ENCODE measurements at regions not wholly inside any gene's neighbourhood (a gene's known extent, or its start where the extent isn't known, plus 50 kb on each side); places are given as distances from the start of the nearest gene placed in this dataset.
A peak's percentile ranks its signal among the peaks of the same experiment; 100 is the strongest.
"Not testable (repeated sequence)": the region's sequence is repeated elsewhere in the genome, so short reads cannot be mapped to it uniquely, and the experiment has no call there.

DNA sequence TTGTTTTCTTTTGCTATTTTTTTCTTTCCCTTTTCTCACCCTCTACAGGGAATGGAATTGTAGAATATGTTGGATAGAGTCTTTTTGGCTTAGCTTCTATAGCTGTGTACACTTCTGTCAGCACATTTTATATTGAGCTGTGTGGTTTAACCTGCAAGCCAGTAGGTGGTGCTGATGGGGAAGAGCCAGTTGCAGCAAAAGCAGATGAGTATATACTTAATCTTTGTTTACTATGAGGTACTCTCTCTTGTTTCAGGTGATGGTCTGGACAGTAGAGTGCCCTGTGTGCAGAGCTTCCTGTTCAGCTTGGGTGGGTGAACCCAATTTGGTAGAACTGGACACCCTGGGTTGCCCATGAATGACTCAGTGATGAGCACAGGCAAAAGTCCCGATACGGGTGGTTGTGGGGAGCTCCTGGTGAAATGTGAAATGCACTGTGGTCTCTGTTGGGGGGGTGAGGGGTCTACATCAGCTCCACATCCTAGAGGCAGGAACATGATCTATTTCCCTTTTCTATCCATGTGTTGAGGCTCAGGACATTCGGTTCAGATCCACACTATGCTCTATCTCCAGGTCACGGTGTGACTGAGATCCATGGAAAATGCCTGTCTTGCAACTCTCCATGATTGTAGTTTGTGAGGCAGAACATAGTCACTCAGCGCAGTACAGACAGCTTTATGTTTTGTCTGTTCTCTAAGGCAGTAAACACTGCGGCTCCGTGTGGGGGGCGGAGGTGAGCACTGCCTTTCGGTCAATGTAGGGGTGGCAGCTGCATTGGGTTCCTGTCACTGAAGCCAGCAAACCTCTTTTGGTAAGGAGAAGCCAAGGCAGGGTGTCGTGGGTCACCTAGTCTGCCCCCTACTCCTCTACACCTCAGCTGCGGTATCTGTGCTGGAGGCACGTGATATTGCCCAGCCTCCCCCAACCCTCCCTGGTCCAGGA, 353.2 kb downstream of the PRR16 start:
- Mint-ChIP-seq H3K4me1 (ENCODE audit: unreplicated experiment) (no peaks in the 10 kb centered on the region), H3K36me3 (no peaks in the 10 kb centered on the region), H3K27me3 (no peaks in the 10 kb centered on the region), H3K27ac (no peak overlapping the region), H3K9me3 (peaks cover 4% of the 10 kb centered on the region), H3K4me3 (no peak overlapping the region)
- DNase-seq (ENCODE audit: extremely low spot score, unreplicated experiment) = no peak
- TF ChIP-seq, protein P1, sequence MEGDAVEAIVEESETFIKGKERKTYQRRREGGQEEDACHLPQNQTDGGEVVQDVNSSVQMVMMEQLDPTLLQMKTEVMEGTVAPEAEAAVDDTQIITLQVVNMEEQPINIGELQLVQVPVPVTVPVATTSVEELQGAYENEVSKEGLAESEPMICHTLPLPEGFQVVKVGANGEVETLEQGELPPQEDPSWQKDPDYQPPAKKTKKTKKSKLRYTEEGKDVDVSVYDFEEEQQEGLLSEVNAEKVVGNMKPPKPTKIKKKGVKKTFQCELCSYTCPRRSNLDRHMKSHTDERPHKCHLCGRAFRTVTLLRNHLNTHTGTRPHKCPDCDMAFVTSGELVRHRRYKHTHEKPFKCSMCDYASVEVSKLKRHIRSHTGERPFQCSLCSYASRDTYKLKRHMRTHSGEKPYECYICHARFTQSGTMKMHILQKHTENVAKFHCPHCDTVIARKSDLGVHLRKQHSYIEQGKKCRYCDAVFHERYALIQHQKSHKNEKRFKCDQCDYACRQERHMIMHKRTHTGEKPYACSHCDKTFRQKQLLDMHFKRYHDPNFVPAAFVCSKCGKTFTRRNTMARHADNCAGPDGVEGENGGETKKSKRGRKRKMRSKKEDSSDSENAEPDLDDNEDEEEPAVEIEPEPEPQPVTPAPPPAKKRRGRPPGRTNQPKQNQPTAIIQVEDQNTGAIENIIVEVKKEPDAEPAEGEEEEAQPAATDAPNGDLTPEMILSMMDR (conservative IDR thresholded peaks at IDR 0.05) = peak; percentile 63

DNA sequence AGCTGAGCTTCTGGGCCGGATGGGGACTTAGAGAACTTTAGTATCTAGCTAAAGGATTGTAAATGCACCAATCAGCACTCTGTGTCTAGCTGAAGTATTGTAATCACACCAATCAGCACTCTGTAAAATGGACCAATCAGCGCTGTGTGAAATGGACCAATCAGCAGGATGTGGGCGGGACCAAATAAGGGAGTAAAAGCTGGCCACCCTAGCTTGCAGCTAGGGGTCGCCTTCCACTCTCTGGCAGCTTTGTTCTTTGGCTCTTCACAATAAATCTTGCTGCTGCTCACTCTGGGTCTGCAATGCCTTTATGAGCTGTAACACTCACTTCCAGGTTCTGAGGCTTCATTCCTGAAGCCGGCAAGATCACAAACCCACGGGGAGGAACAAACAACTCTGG, 354.0 kb downstream of the PRR16 start:
- TF ChIP-seq, protein P1 (conservative IDR thresholded peaks at IDR 0.05) = no peak
- Mint-ChIP-seq H3K36me3 (no peaks in the 10 kb centered on the region), H3K27ac (no peak overlapping the region), H3K4me1 (ENCODE audit: unreplicated experiment) (no peaks in the 10 kb centered on the region), H3K9me3 (peaks cover 4% of the 10 kb centered on the region), H3K4me3 (no peak overlapping the region), H3K27me3 (no peaks in the 10 kb centered on the region)
- no peak for DNase-seq (ENCODE audit: extremely low spot score, unreplicated experiment)

DNA sequence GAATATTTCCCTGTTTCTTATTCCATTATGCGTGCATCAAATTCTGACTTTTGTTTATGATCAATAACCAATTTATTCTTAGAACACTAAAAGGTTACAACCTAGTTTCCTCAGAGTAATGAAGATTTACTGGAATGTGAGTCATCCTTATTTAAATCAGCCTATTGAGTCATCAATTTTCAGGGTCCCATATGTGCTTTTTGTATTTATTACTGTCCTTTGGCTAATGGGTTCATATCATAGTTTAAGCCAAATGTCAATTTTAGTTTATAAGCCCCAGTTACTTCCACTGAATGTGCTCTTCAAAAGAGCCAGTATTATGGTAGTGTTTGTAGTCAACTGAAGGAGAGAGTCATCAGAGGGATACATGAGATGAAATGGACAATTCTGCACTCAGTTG, 359.2 kb downstream of the PRR16 start:
- no peak overlapping the region for H3K4me3 Mint-ChIP-seq
- TF ChIP-seq, protein P1 (conservative IDR thresholded peaks at IDR 0.05) = no peak
- H3K4me1 Mint-ChIP-seq (ENCODE audit: unreplicated experiment) = no peaks in the 10 kb centered on the region
- DNase-seq (ENCODE audit: extremely low spot score, unreplicated experiment) = no peak
- H3K27ac Mint-ChIP-seq = no peak overlapping the region
- no peaks in the 10 kb centered on the region for H3K27me3 Mint-ChIP-seq
- no peaks in the 10 kb centered on the region for H3K36me3 Mint-ChIP-seq
- peaks cover 1% of the 10 kb centered on the region for H3K9me3 Mint-ChIP-seq

DNA sequence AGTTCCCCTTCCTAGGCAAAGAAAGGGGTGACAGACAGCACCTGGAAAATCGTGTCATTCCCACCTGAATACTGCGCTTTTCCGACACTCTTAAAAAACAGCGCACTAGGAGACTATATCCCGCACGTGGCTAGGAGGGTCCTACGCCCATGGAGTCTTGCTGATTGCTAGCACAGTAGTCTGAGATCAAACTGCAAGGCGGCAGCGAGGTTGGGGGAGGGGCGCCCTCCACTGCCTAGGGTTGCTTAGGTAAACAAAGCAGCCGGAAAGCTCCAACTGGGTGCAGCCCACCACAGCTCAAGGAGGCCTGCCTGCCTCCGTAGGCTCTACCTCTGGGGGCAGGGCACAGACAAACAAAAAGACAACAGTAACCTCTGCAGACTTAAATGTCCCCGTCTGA, 367.5 kb downstream of the PRR16 start:
- not testable (repeated sequence) for H3K27ac Mint-ChIP-seq; H3K4me3 Mint-ChIP-seq; H3K4me1 Mint-ChIP-seq (ENCODE audit: unreplicated experiment)

DNA sequence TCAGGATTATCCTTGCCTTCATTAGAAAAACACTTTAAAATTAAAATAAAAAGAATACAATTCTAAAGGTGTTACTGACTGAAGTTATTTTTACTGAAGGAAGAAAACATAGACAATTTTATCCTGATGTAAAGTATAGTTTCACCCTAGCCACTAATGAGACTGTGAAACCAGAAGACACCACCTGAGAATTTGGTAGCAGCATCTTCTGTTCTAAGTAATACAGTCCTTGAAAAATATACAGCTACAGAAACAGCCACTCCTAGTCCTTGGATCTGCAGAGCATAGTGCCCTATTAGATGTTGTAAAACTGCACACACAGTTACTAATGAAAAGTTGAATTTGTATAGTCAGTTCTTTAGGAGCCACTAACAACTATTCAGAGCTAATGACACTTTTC, 377.7 kb downstream of the PRR16 start:
- Mint-ChIP-seq H3K36me3 (no peaks in the 10 kb centered on the region), H3K9me3 (no peaks in the 10 kb centered on the region), H3K4me3 (no peak overlapping the region), H3K4me1 (ENCODE audit: unreplicated experiment) (no peaks in the 10 kb centered on the region), H3K27ac (no peak overlapping the region), H3K27me3 (no peaks in the 10 kb centered on the region)
- TF ChIP-seq, protein P1 (conservative IDR thresholded peaks at IDR 0.05) = no peak
- no peak for DNase-seq (ENCODE audit: extremely low spot score, unreplicated experiment)

More for the DNA sequence above, 367.5 kb downstream of the PRR16 start:
- DNase-seq (ENCODE audit: extremely low spot score, unreplicated experiment); H3K36me3 Mint-ChIP-seq; H3K9me3 Mint-ChIP-seq; H3K27me3 Mint-ChIP-seq: not testable (repeated sequence)

DNA sequence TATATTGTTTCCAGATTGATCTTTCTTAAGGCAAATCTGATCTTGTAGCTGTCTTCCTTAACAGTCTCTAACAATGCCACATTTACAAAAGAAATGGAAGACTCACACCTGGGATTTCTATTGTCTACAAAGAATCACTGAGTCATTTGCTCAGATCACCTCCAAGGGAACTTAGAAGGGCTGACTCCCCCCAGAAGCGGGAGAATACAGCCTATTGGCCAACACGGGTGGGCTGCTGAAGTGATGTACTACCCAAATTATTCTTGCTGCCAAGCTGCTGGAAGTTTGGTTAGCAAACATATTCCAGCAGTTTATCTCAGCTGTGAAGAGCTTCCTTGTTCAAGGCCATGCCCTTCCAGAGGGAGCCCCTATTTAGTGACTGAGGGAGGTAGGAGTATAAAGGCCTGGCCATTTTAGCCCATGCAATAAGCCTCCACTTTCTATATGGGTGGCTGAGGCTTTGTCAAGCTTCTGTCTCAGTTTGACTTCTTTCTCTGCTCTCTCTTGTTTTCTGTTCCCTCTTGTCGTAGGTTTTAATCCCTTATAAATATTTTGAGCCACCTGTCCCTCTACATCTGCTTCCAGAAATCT, 379.4 kb downstream of the PRR16 start:
- H3K9me3 Mint-ChIP-seq = no peaks in the 10 kb centered on the region
- no peaks in the 10 kb centered on the region for H3K27me3 Mint-ChIP-seq
- no peak overlapping the region for H3K27ac Mint-ChIP-seq
- TF ChIP-seq, protein P1 (conservative IDR thresholded peaks at IDR 0.05) = no peak
- H3K4me3 Mint-ChIP-seq = no peak overlapping the region
- H3K36me3 Mint-ChIP-seq = no peaks in the 10 kb centered on the region
- DNase-seq (ENCODE audit: extremely low spot score, unreplicated experiment) = no peak
- H3K4me1 Mint-ChIP-seq (ENCODE audit: unreplicated experiment) = no peaks in the 10 kb centered on the region
